Right atrium auricular region (tissue), 2 donors: ENCODE measurements at regions not wholly inside any gene's neighbourhood (a gene's known extent, or its start where the extent isn't known, plus 50 kb on each side); places are given as distances from the start of the nearest gene placed in this dataset.

Experiments
- DNase-seq: peaks from one replicate; pipeline ENCODE4 v3.0.0-alpha.2; 2019; ENCODE audit warnings: low spot score
- H3K27ac ChIP-seq, 2 donors: fragments of 200-600 bp; sonication (generic); 1 replicate in 1 of 2; 2 replicates in 1 of 2; pipeline ENCODE4 v1.5.1; 2016 to 2019
- H3K27me3 ChIP-seq, 2 donors: fragments of 200-600 bp; sonication (generic); one replicate each; pipeline versions ENCODE4 v1.5.1 to v1.6.0; 2017 to 2019
- H3K36me3 ChIP-seq: fragments of 200-600 bp; sonication (generic); one replicate; pipeline ENCODE4 v1.5.1; 2016
- H3K4me1 ChIP-seq, 2 donors: fragments of 200-600 bp; sonication (generic); one replicate each; pipeline versions ENCODE4 v1.5.1 to v1.6.0; 2017 to 2019
- H3K4me3 ChIP-seq, 2 donors: fragments of 200-600 bp; sonication (generic); 1 replicate in 1 of 2; 2 replicates in 1 of 2; pipeline ENCODE4 v1.5.1; 2017 to 2019; ENCODE audit warnings: mild to moderate bottlenecking in 1 of 2, moderate library complexity in 1 of 2
- H3K9me3 ChIP-seq, 2 donors: fragments of 200-600 bp; sonication (generic); one replicate each; pipeline ENCODE4 v1.5.1; 2019
- TF ChIP-seq, protein P1 (sequence below), 2 donors: fragments of 200-600 bp; sonication (generic); IDR thresholded peaks; one replicate each; pipeline ENCODE4 v1.5.1; 2019; ENCODE audit warnings: antibody characterized with exemption in 2 of 2

DNA sequence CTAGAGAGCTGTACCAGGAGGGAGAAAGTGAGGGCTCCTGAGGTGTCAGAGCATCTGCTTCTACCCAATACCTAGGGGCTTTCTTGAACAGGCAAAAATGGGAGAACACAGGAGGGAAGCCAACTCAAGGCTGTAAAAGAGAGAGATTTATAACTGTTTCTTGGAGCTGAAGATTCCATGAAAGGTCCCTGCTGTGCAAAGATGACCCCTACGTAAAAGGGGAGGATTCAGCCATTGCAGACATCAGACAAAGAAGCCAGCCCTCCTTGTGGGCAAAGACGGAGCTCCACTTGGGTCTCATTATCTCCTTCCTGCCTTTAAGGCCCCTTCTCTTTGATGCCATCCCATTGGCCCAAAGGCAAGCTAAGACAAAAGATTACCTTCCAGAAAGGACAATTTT is 524.1 kb upstream of the CAMK1G start:
- H3K36me3 ChIP-seq: no peaks in the 10 kb centered on the region
- H3K9me3 ChIP-seq: no peaks in the 10 kb centered on the region
- no peaks in the 10 kb centered on the region for H3K27me3 ChIP-seq
- H3K4me1 ChIP-seq: no peaks in the 10 kb centered on the region
- TF ChIP-seq, protein P1, sequence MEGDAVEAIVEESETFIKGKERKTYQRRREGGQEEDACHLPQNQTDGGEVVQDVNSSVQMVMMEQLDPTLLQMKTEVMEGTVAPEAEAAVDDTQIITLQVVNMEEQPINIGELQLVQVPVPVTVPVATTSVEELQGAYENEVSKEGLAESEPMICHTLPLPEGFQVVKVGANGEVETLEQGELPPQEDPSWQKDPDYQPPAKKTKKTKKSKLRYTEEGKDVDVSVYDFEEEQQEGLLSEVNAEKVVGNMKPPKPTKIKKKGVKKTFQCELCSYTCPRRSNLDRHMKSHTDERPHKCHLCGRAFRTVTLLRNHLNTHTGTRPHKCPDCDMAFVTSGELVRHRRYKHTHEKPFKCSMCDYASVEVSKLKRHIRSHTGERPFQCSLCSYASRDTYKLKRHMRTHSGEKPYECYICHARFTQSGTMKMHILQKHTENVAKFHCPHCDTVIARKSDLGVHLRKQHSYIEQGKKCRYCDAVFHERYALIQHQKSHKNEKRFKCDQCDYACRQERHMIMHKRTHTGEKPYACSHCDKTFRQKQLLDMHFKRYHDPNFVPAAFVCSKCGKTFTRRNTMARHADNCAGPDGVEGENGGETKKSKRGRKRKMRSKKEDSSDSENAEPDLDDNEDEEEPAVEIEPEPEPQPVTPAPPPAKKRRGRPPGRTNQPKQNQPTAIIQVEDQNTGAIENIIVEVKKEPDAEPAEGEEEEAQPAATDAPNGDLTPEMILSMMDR (IDR thresholded peaks at IDR 0.05): no peak
- DNase-seq: no peak
- H3K4me3 ChIP-seq: no peak overlapping the region
- H3K27ac ChIP-seq: no peak overlapping the region

DNA sequence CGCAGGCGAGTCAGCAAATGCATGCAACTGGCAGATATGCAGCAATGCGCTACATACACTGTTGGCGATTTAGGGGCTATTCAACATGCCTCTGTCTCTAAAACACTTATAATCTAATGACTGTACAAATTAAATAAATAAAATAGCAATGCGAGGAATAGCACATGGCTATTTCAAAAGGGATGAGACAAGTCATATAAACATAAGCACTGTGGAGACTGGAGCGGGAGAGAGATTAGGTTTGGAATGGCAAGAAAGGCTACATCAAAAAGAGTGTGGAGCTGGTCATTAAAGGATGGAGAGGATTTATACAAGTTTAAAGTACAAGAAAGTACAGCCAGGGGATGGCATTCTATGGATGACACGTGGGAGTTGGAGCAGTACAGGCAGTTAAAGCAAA is 523.5 kb upstream of the CAMK1G start:
- no peak for DNase-seq
- TF ChIP-seq, protein P1 (IDR thresholded peaks at IDR 0.05): no peak
- Histone ChIP-seq H3K4me1 (no peaks in the 10 kb centered on the region), H3K36me3 (no peaks in the 10 kb centered on the region), H3K27ac (no peak overlapping the region), H3K27me3 (no peaks in the 10 kb centered on the region), H3K4me3 (no peak overlapping the region), H3K9me3 (no peaks in the 10 kb centered on the region)

DNA sequence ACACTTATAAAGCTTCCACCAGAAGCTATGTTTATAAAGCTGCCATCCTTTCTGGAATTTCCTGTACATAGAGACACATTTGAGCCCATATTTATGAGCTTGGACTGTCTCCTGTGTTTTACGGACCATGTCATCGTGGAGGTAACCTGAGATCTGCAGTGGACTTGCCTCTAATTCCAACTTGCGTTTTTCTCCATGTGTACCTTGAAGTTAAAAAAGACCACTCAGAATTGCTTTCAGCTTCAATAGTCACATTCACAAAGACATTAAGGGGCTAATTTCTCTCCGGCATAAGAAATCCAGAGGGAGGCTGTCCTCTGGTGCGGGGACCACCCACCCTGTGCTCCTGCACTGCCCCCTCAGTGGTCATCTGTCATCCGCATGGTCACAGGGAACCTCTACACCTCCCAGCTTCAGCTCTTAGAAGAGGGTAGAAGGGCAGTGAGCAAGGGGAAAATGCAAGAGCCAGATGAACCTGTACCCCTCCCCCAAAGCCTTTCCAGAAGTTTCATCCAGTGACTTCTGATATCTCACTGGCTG is 521.4 kb upstream of the CAMK1G start:
- no peaks in the 10 kb centered on the region for H3K9me3 ChIP-seq
- DNase-seq: no peak
- H3K4me1 ChIP-seq: no peaks in the 10 kb centered on the region
- H3K27me3 ChIP-seq: no peaks in the 10 kb centered on the region
- no peaks in the 10 kb centered on the region for H3K36me3 ChIP-seq
- H3K4me3 ChIP-seq: no peak overlapping the region
- no peak overlapping the region for H3K27ac ChIP-seq
- TF ChIP-seq, protein P1 (IDR thresholded peaks at IDR 0.05): no peak

DNA sequence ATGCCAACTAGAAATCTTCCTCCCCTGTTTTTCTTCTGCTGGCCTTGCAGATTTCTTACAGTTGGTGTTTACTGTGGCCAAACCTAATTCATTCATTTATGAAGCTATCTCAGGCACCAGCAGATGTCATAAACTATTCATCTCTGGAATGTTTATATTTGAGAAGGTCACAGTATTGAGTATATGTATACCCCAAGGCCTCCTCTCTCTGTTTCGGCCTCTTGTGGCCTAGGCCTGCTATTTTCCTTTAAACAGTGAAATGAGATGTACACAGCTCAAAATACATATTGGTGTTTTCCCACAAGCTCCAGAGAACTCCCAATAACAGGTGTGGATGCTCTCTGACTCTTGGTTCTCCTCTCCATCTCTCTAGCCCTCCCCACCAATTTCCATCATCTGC is 520.7 kb upstream of the CAMK1G start:
- H3K27me3 ChIP-seq: no peaks in the 10 kb centered on the region
- H3K4me3 ChIP-seq: no peak overlapping the region
- H3K36me3 ChIP-seq: no peaks in the 10 kb centered on the region
- TF ChIP-seq, protein P1 (IDR thresholded peaks at IDR 0.05): no peak
- no peaks in the 10 kb centered on the region for H3K9me3 ChIP-seq
- H3K27ac ChIP-seq: no peak overlapping the region
- no peak for DNase-seq
- no peaks in the 10 kb centered on the region for H3K4me1 ChIP-seq

DNA sequence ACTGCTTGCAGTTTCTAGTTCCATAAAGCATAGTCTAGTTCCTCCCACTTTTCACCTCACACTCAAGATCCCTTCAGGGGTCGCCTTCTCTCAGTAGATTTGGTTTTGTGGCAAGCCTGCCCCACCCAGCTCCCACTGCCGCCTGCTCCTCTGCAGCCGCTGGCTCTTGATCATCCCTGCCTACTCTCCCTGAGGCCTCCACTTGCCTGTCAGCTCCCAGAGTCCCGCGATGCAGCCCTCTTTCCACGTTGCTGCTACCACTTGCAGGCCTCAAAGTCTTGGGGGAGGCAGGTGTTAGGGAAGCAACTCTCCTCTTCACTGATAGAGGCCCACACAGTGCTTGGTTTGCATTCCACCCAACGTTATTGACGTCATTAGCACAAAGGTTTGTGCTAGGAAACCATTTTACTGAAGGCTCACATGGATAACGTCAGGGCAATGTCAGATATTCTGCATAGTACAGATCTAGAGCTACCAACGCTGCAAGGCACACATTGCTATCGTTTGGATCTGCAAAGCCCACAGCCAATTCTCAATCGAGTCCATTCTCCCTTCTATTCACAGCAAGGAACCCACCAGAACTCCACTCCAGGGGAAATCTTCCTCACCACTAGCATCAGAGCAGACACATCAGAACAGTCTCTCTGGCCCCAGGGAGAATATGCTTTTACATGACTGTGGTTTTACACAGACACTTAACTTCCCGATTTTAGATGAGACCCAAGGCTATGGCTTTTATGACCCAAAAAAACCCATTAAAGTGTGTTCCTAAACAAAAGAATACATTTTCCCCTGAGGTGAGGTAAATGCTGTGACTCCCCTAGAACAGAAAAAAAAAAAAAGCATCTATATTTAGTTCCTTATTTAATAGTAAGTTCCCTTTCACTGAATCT is 519.5 kb upstream of the CAMK1G start:
- no peak overlapping the region for H3K27ac ChIP-seq
- no peak for DNase-seq
- no peaks in the 10 kb centered on the region for H3K9me3 ChIP-seq
- no peaks in the 10 kb centered on the region for H3K36me3 ChIP-seq
- H3K4me1 ChIP-seq: no peaks in the 10 kb centered on the region
- no peak overlapping the region for H3K4me3 ChIP-seq
- no peaks in the 10 kb centered on the region for H3K27me3 ChIP-seq
- TF ChIP-seq, protein P1 (IDR thresholded peaks at IDR 0.05): no peak
